GM18868 (cell line): ENCODE measurements at regions not wholly inside any gene's neighbourhood (a gene's known extent, or its start where the extent isn't known, plus 50 kb on each side); places are given as distances from the start of the nearest gene placed in this dataset.
"Not testable (repeated sequence)": the region's sequence is repeated elsewhere in the genome, so short reads cannot be mapped to it uniquely, and the experiment has no call there.

Experiments used
- ATAC-seq: cut with Tn5 transposase; IDR thresholded peaks from one replicate; pipeline ENCODE4 v1.9.1; 2021; ENCODE audit warnings: mild to moderate bottlenecking, moderate library complexity; ENCODE audit not compliant: unreplicated experiment

GRCh38 chr10:22875581-22875980, 52.3 kb upstream of the ARMC3 start:
- no peak for ATAC-seq

- ATAC-seq, result no peak
These were observed 53.5 kb upstream of the ARMC3 start for GRCh38 chr10:22874189-22874854.

GRCh38 chr10:22856444-22857074, 71.3 kb upstream of the ARMC3 start:
- ATAC-seq, result peak; percentile 86

GRCh38 chr10:22854935-22855421, 72.9 kb upstream of the ARMC3 start:
- ATAC-seq, result no peak

- no peak for ATAC-seq
These were observed 73.9 kb upstream of the ARMC3 start for GRCh38 chr10:22853906-22854447.

GRCh38 chr10:22852712-22853353, 75.0 kb upstream of the ARMC3 start:
- ATAC-seq, result no peak

- ATAC-seq, result no peak
These were observed 76.0 kb upstream of the ARMC3 start for GRCh38 chr10:22851865-22852239.

GRCh38 chr10:22850541-22850940, 77.3 kb upstream of the ARMC3 start:
- ATAC-seq, result no peak

- peak; percentile 57 for ATAC-seq
These were observed 78.6 kb upstream of the ARMC3 start for GRCh38 chr10:22849077-22849805.

- ATAC-seq, result no peak
These were observed 79.3 kb upstream of the ARMC3 start for GRCh38 chr10:22848509-22848908.

- ATAC-seq, result no peak
These were observed 81.6 kb upstream of the ARMC3 start for GRCh38 chr10:22846294-22846693.

GRCh38 chr10:22839639-22840038, 88.2 kb upstream of the ARMC3 start:
- no peak for ATAC-seq

GRCh38 chr10:22837771-22838170, 90.1 kb upstream of the ARMC3 start:
- no peak for ATAC-seq

GRCh38 chr10:22837351-22837750, 90.5 kb upstream of the ARMC3 start:
- no peak for ATAC-seq

GRCh38 chr10:22834471-22834870, 93.4 kb upstream of the ARMC3 start:
- ATAC-seq, result no peak

GRCh38 chr10:22833781-22834180, 94.1 kb upstream of the ARMC3 start:
- ATAC-seq, result no peak

- ATAC-seq, result no peak
These were observed 94.5 kb upstream of the ARMC3 start for GRCh38 chr10:22833353-22833752.

GRCh38 chr10:22832851-22833250, 95.0 kb upstream of the ARMC3 start:
- no peak for ATAC-seq

- no peak for ATAC-seq
These were observed 95.7 kb upstream of the ARMC3 start for GRCh38 chr10:22832066-22832602.

- ATAC-seq, result no peak
These were observed 96.3 kb upstream of the ARMC3 start for GRCh38 chr10:22831586-22831985.

GRCh38 chr10:22828712-22829111, 99.1 kb upstream of the ARMC3 start:
- ATAC-seq, result not testable (repeated sequence)
